Pancreas (tissue), 10 donors: ENCODE measurements at regions not wholly inside any gene's neighbourhood (a gene's known extent, or its start where the extent isn't known, plus 50 kb on each side); places are given as distances from the start of the nearest gene placed in this dataset.

Experiments
- ATAC-seq, 4 donors: fragments of 200-7000 bp; cut with Tn5 transposase; one replicate each; pipeline versions ENCODE4 v1.8.0 to v1.9.1; 2020; ENCODE audit warnings: mild to moderate bottlenecking in 4 of 4, moderate library complexity in 4 of 4
- DNase-seq, 6 donors: peaks; one replicate each; pipeline ENCODE4 v3.0.0-alpha.2; 2020
- FAIRE-seq: peaks from 2 replicates; lab custom pipeline; 2012; peaks lifted over from hg19 to GRCh38; lab: Jason Lieb, UNC
- H3K27ac ChIP-seq, 4 donors: fragments of 200-600 bp; sonication (generic); 1 replicate in 3 of 4; 2 replicates in 1 of 4; pipeline versions ENCODE4 v1.5.0 to v1.8.0; 2020
- H3K27me3 ChIP-seq, 4 donors: fragments of 200-600 bp; one replicate each; pipeline ENCODE4 v1.8.0; 2021
- H3K36me3 ChIP-seq, 3 donors: fragments of 200-600 bp; sonication (generic) in 1 of 3; one replicate each; pipeline versions ENCODE4 v1.5.0 to v1.8.0; 2020 to 2021
- H3K4me1 ChIP-seq, 3 donors: fragments of 200-600 bp; one replicate each; pipeline ENCODE4 v1.8.0; 2021
- H3K4me3 ChIP-seq, 4 donors: fragments of 200-600 bp; sonication (generic) in 2 of 4; one replicate each; pipeline versions ENCODE4 v1.5.0 to v1.8.0; 2020 to 2021
- H3K9me3 ChIP-seq, 4 donors: fragments of 200-600 bp; one replicate each; pipeline ENCODE4 v1.8.0; 2021
- WGBS, 2 donors: extraction: QIAGEN DNeasy Blood & Tissue Kit; methylation state at CpG; one replicate each; pipeline ENCODE4 v1.1.7; 2013; 5-methylcytosine and 5-hydroxymethylcytosine counted together
- intact Hi-C, 3 donors: fragments of 100-400 bp; cut with DNase I; formaldehyde crosslinking; loops; one replicate each; pipeline versions ENCODE4 v1.11.1 to v1.14.2; 2022
- TF ChIP-seq, protein P1 (sequence below), 4 donors: fragments of 200-600 bp; sonication (generic) in 3 of 4; IDR thresholded peaks; one replicate each; pipeline versions ENCODE4 v1.5.0 to v1.8.0; 2021; ENCODE audit warnings: antibody characterized with exemption in 4 of 4
- donor health status: healthy with polysubstance abuse.
- donor health status: DM: no; HTN: no; CAD: no; lungs with moderate emphysema.
- donor health status: DM: no; HTN: no; CAD: no.
- donor health status: control.
- donor health status: control.
- donor health status: Bipolar disorder and iron deficiency.
- donor health status: DM: yes; HTN: yes; CAD: no.
- donor health status: DM: no; HTN: no; CAD: no.
- donor health status: DM: no; HTN: no; CAD: no.
- donor health status: DM: yes; HTN: yes; CAD: no.

- intact Hi-C loops = no loop called here
- 13 to 17% methylated on average over 9 of the region's 9 CpGs for WGBS, 2 donors
- FAIRE-seq (no peak), DNase-seq (no peak), ATAC-seq (no peak)
- H3K4me1 ChIP-seq = no peaks in the 10 kb centered on the region
- no peaks in the 10 kb centered on the region for H3K9me3 ChIP-seq
- H3K36me3 ChIP-seq = no peaks in the 10 kb centered on the region
- peaks cover 0 to 17% (median 0%) of the 10 kb centered on the region in 4 donors for H3K27me3 ChIP-seq
- TF ChIP-seq, protein P1, sequence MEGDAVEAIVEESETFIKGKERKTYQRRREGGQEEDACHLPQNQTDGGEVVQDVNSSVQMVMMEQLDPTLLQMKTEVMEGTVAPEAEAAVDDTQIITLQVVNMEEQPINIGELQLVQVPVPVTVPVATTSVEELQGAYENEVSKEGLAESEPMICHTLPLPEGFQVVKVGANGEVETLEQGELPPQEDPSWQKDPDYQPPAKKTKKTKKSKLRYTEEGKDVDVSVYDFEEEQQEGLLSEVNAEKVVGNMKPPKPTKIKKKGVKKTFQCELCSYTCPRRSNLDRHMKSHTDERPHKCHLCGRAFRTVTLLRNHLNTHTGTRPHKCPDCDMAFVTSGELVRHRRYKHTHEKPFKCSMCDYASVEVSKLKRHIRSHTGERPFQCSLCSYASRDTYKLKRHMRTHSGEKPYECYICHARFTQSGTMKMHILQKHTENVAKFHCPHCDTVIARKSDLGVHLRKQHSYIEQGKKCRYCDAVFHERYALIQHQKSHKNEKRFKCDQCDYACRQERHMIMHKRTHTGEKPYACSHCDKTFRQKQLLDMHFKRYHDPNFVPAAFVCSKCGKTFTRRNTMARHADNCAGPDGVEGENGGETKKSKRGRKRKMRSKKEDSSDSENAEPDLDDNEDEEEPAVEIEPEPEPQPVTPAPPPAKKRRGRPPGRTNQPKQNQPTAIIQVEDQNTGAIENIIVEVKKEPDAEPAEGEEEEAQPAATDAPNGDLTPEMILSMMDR (IDR thresholded peaks at IDR 0.05) = no peak
- no peak overlapping the region for H3K27ac ChIP-seq
- no peak overlapping the region for H3K4me3 ChIP-seq
Measured at GRCh38 chr11:116579031-116579653, 193.6 kb downstream of the BUD13 start.

DNA sequence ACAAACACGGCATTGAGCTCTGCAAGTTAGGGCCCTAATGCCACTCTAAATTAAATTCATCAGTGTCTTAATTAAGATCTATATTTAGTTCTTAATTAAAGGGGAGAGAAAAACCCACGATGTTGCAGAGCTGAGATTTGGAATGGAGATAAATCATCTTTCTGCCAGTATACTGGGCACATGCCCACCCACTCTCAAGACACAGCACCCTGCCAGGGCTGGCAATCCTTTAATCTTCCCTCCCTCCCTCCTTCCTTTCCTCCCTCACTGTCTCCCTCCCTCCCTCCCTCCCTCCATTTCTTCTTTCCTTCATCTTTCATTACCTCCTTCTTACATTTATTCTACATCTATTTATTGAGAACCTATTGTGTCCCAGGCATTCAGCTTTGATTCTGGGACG is 194.8 kb downstream of the BUD13 start:
- WGBS, 2 donors = 59 to 65% methylated on average over 3 of the region's 3 CpGs
- intact Hi-C loops = no loop called here
- FAIRE-seq (no peak), DNase-seq (no peak), ATAC-seq (no peak)
- Histone ChIP-seq H3K9me3 (no peaks in the 10 kb centered on the region), H3K36me3 (no peaks in the 10 kb centered on the region), H3K27me3 (peaks cover 0 to 17% (median 0%) of the 10 kb centered on the region in 4 donors), H3K27ac (no peak overlapping the region), H3K4me3 (no peak overlapping the region), H3K4me1 (no peaks in the 10 kb centered on the region)
- TF ChIP-seq, protein P1 (IDR thresholded peaks at IDR 0.05) = no peak

DNA sequence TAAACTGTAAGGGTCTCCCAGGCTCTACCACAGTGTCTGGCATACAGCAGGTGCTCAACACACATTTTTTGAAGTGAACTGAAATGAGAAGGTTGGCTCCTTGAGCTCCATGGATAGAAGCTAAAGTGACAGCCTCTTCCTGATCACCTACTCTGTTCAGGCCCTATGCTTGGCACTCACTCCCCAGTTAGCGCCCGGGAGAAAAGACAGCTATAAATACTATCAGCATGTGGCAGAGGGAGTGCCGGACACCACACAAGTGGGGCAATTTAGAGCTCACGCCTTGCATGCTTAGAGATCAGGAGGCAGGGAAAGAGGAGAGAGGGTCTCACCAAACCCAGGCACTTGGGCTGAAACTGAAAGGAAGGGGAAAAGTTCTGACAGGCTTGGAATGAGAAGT is 195.5 kb downstream of the BUD13 start:
- no peaks in the 10 kb centered on the region for H3K9me3 ChIP-seq
- no peak for DNase-seq
- no peak for ATAC-seq
- H3K27me3 ChIP-seq = peaks cover 0 to 17% (median 0%) of the 10 kb centered on the region in 4 donors
- no peak overlapping the region for H3K27ac ChIP-seq
- no peak for FAIRE-seq
- intact Hi-C loops = no loop called here
- no peaks in the 10 kb centered on the region for H3K4me1 ChIP-seq
- WGBS, 2 donors = 56 to 68% methylated on average over 4 of the region's 4 CpGs
- no peaks in the 10 kb centered on the region for H3K36me3 ChIP-seq
- H3K4me3 ChIP-seq = no peak overlapping the region
- TF ChIP-seq, protein P1 (IDR thresholded peaks at IDR 0.05) = no peak

DNA sequence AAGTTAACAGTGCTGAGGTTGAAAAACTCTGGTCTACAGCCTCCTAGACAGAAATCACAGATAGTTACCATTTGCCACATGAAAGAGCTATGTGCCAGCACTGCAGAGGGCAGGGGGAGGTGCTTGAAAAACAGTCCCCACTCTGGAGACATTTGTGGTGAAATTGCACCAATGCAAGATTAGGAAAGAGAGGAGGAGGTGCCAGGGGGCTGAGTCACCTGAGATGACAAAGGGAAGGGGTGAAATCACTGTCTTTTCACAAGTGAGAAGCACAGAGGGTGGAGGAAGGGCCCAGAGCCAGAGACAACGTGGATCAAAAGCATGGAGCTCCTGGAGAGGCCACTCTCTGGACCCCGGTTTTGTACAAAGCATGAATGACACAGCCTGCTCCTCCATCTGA is 196.3 kb downstream of the BUD13 start:
- peaks cover 0 to 17% (median 0%) of the 10 kb centered on the region in 4 donors for H3K27me3 ChIP-seq
- DNase-seq (no peak), FAIRE-seq (no peak), ATAC-seq (no peak)
- no peak overlapping the region for H3K4me3 ChIP-seq
- no peaks in the 10 kb centered on the region for H3K4me1 ChIP-seq
- H3K36me3 ChIP-seq = no peaks in the 10 kb centered on the region
- TF ChIP-seq, protein P1 (IDR thresholded peaks at IDR 0.05) = no peak
- intact Hi-C loops = no loop called here
- H3K27ac ChIP-seq = no peak overlapping the region
- H3K9me3 ChIP-seq = no peaks in the 10 kb centered on the region
- WGBS, 2 donors = 17 to 41% methylated on average over 2 of the region's 2 CpGs

- Histone ChIP-seq H3K4me1 (no peaks in the 10 kb centered on the region), H3K36me3 (no peaks in the 10 kb centered on the region), H3K9me3 (no peaks in the 10 kb centered on the region), H3K27ac (no peak overlapping the region), H3K27me3 (peaks cover 0 to 4% (median 0%) of the 10 kb centered on the region in 4 donors), H3K4me3 (no peak overlapping the region)
- intact Hi-C loops = no loop called here
- DNase-seq = no peak
- no peak for ATAC-seq
- 77% methylated on average over 9 of the region's 9 CpGs for WGBS, 2 donors
- TF ChIP-seq, protein P1 (IDR thresholded peaks at IDR 0.05) = no peak
- FAIRE-seq = no peak
Measured at GRCh38 chr11:116567721-116568242, 205.0 kb downstream of the BUD13 start.
